ENCODE measurements at regions not wholly inside any gene's neighbourhood (a gene's known extent, or its start where the extent isn't known, plus 50 kb on each side); places are given as distances from the start of the nearest gene placed in this dataset.

GRCh38 chr2:234422273-234422732 lies 74.6 kb downstream of the ARL4C start:
- Mint-ChIP-seq H3K27ac (no peak overlapping the region), H3K4me3 (no peak overlapping the region), H3K4me1 (peaks cover 45 to 60% of the 10 kb centered on the region in 2 donors), H3K9me3 (peaks cover 8% of the 10 kb centered on the region in 2 donors), H3K27me3 (no peaks in the 10 kb centered on the region), H3K36me3 (peaks cover 6 to 9% of the 10 kb centered on the region in 2 donors)
- ATAC-seq (replicated peaks) (no peak), DNase-seq (no peak)

DNA sequence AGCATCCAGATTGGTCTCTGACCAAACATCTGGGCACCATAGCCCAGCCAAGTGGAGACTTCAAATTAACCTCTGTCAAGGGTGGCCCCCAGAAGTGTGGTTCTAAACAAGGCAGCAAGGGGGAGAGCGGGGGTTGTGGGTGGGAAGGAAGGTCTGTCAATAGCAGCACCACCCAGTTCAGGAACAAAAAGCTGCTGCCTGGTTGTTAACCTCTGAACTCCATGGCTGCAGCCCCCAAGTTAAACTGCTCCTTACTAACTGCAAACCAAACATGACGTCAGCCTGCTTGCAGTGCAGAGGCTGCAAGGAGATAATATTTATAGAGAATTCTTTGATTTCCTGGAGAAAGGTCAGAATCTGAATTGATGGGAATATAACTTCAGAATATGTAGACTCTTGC lies 76.5 kb downstream of the ARL4C start:
- H3K4me1 Mint-ChIP-seq: peaks cover 31 to 45% of the 10 kb centered on the region in 2 donors
- H3K9me3 Mint-ChIP-seq: peaks cover 8% of the 10 kb centered on the region in 2 donors
- peaks cover 6% of the 10 kb centered on the region in 2 donors for H3K36me3 Mint-ChIP-seq
- H3K27me3 Mint-ChIP-seq: no peaks in the 10 kb centered on the region
- ATAC-seq (replicated peaks) (no peak), DNase-seq (no peak)
- H3K4me3 Mint-ChIP-seq: no peak overlapping the region
- no peak overlapping the region for H3K27ac Mint-ChIP-seq

- DNase-seq (no peak), ATAC-seq (replicated peaks) (no peak)
- Mint-ChIP-seq H3K27me3 (no peaks in the 10 kb centered on the region), H3K4me1 (peaks cover 31 to 45% of the 10 kb centered on the region in 2 donors), H3K36me3 (peaks cover 6 to 10% of the 10 kb centered on the region in 2 donors), H3K9me3 (peaks cover 7 to 12% of the 10 kb centered on the region in 2 donors), H3K27ac (no peak overlapping the region), H3K4me3 (no peak overlapping the region)
Observed at GRCh38 chr2:234419726-234420125, 77.2 kb downstream of the ARL4C start.

DNA sequence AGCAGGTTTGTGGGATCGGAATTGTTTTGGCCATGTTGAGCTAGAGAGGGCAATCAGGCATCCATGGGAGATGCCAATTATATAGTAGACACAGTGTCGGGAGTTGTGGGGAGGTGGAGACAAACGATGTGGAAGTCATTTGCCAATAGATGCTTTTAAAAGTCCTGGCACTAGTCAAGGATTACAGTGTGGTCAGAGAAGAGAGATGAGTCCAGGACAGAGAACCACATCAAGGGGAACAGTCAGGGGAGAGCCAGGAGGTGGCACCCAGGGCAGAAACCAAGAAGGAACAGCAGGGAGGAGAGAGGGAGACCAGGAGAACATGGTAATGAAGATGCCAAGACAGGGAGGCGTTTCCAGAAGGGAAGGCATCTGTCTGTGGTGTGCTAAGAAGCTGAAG lies 81.2 kb downstream of the ARL4C start:
- no peak for DNase-seq
- H3K4me1 Mint-ChIP-seq: peaks cover 25 to 38% of the 10 kb centered on the region in 2 donors
- no peaks in the 10 kb centered on the region for H3K27me3 Mint-ChIP-seq
- H3K27ac Mint-ChIP-seq: peak overlapping the region; percentile 86
- no peak for ATAC-seq (replicated peaks)
- H3K9me3 Mint-ChIP-seq: peaks cover 7 to 12% of the 10 kb centered on the region in 2 donors
- H3K36me3 Mint-ChIP-seq: peaks cover 6 to 10% of the 10 kb centered on the region in 2 donors
- no peak overlapping the region for H3K4me3 Mint-ChIP-seq

DNA sequence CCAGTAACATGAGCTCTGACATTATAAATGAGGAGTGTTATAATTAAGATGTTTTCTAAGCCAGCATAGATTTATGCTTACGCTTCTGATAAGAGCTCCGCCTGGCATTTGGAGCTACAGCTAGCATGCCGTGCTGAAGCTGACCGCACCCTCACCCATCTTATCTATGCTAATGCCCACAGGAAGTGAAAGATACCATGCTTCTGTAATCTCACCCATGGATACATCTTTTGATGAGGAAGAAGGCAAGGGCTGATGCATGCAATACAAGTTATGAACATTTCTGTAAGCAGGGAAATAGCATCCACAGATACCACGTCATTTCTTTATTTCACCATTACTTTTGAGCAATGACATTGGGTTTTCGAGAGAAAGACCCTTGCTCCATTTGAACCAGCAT lies 82.3 kb downstream of the ARL4C start:
- peaks cover 7 to 12% of the 10 kb centered on the region in 2 donors for H3K9me3 Mint-ChIP-seq
- peak; percentile 92 to 93 for ATAC-seq (replicated peaks)
- H3K4me3 Mint-ChIP-seq: no peak overlapping the region
- peak overlapping the region; percentile 86 for H3K27ac Mint-ChIP-seq
- peaks cover 0 to 3% of the 10 kb centered on the region in 2 donors for H3K27me3 Mint-ChIP-seq
- peaks cover 26 to 39% of the 10 kb centered on the region in 2 donors for H3K4me1 Mint-ChIP-seq
- peaks cover 6 to 10% of the 10 kb centered on the region in 2 donors for H3K36me3 Mint-ChIP-seq
- peak; percentile 44 for DNase-seq

- H3K27me3 Mint-ChIP-seq: peaks cover 0 to 3% of the 10 kb centered on the region in 2 donors
- peaks cover 26 to 39% of the 10 kb centered on the region in 2 donors for H3K4me1 Mint-ChIP-seq
- peaks cover 0 to 4% of the 10 kb centered on the region in 2 donors for H3K36me3 Mint-ChIP-seq
- no peak overlapping the region for H3K4me3 Mint-ChIP-seq
- DNase-seq (no peak), ATAC-seq (replicated peaks) (no peak)
- H3K9me3 Mint-ChIP-seq: peaks cover 2 to 4% of the 10 kb centered on the region in 2 donors
- peak overlapping the region; percentile 49 for H3K27ac Mint-ChIP-seq
Observed at GRCh38 chr2:234412726-234413125, 84.2 kb downstream of the ARL4C start.

DNA sequence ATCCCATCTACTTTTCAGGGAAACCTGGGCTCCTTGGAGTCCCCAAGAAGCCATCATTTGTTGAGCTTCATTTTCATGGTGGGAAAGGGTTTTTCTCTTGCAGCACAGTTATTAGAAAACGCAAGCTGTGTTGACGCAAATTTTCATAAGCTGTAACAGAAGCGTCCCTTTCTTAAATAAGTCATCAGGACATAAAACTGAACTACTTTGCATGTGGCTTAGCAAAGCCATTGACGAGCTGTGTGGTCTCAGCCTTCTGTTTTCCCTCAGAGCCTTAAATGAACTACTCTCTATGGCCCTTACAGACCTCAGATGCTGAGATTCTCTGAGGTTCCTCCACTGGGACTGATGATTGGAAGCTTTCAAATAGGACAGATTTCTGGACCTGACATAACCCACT lies 85.1 kb downstream of the ARL4C start:
- Mint-ChIP-seq H3K4me3 (peak overlapping the region in 1 of 2 donors; percentile 36), H3K27me3 (peaks cover 0 to 3% of the 10 kb centered on the region in 2 donors), H3K27ac (peak overlapping the region; percentile 49), H3K9me3 (peaks cover 2 to 4% of the 10 kb centered on the region in 2 donors), H3K36me3 (peaks cover 0 to 4% of the 10 kb centered on the region in 2 donors), H3K4me1 (peaks cover 26 to 39% of the 10 kb centered on the region in 2 donors)
- DNase-seq (no peak), ATAC-seq (replicated peaks) (peak; percentile 71 to 77)

DNA sequence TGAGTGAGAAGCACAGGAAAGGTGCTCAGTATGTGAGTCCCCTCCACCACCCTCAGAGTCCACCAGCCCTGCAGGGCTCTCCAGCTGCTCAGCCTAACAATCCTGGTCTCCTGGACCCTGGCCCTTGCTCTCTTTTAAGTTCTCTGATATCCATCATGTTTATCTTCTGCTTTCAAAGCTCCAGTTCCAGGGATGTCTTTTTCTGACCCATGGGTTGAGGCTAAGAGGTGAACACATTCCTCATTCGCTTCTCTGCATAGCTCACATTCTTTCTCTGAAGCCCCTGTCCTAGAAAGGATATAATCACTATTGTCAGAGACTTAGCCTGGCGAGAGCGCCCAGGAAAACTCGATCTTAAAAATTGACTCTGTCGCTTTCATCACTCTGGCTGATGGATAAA lies 86.4 kb downstream of the ARL4C start:
- peaks cover 0 to 3% of the 10 kb centered on the region in 2 donors for H3K27me3 Mint-ChIP-seq
- DNase-seq (no peak), ATAC-seq (replicated peaks) (no peak)
- no peak overlapping the region for H3K4me3 Mint-ChIP-seq
- no peak overlapping the region for H3K27ac Mint-ChIP-seq
- H3K36me3 Mint-ChIP-seq: peaks cover 0 to 4% of the 10 kb centered on the region in 2 donors
- peaks cover 2 to 4% of the 10 kb centered on the region in 2 donors for H3K9me3 Mint-ChIP-seq
- H3K4me1 Mint-ChIP-seq: peaks cover 25 to 44% of the 10 kb centered on the region in 2 donors

GRCh38 chr2:234409590-234409989 lies 87.3 kb downstream of the ARL4C start:
- Mint-ChIP-seq H3K4me3 (no peak overlapping the region), H3K27ac (no peak overlapping the region), H3K27me3 (peaks cover 0 to 3% of the 10 kb centered on the region in 2 donors), H3K36me3 (no peaks in the 10 kb centered on the region), H3K9me3 (no peaks in the 10 kb centered on the region), H3K4me1 (peaks cover 23 to 44% of the 10 kb centered on the region in 2 donors)
- ATAC-seq (replicated peaks) (no peak), DNase-seq (no peak)

- DNase-seq (no peak), ATAC-seq (replicated peaks) (no peak)
- no peaks in the 10 kb centered on the region for H3K36me3 Mint-ChIP-seq
- no peaks in the 10 kb centered on the region for H3K9me3 Mint-ChIP-seq
- H3K4me1 Mint-ChIP-seq: peaks cover 17 to 30% of the 10 kb centered on the region in 2 donors
- no peak overlapping the region for H3K4me3 Mint-ChIP-seq
- H3K27me3 Mint-ChIP-seq: peaks cover 0 to 3% of the 10 kb centered on the region in 2 donors
- H3K27ac Mint-ChIP-seq: no peak overlapping the region
Observed at GRCh38 chr2:234406085-234406484, 90.8 kb downstream of the ARL4C start.

- Mint-ChIP-seq H3K4me3 (no peak overlapping the region), H3K27ac (no peak overlapping the region), H3K36me3 (no peaks in the 10 kb centered on the region), H3K4me1 (peaks cover 16 to 24% of the 10 kb centered on the region in 2 donors), H3K9me3 (peaks cover 0 to 1% of the 10 kb centered on the region in 2 donors), H3K27me3 (peaks cover 0 to 3% of the 10 kb centered on the region in 2 donors)
- ATAC-seq (replicated peaks) (peak; percentile 74 to 82), DNase-seq (no peak)
Observed at GRCh38 chr2:234405462-234405861, 91.4 kb downstream of the ARL4C start.

DNA sequence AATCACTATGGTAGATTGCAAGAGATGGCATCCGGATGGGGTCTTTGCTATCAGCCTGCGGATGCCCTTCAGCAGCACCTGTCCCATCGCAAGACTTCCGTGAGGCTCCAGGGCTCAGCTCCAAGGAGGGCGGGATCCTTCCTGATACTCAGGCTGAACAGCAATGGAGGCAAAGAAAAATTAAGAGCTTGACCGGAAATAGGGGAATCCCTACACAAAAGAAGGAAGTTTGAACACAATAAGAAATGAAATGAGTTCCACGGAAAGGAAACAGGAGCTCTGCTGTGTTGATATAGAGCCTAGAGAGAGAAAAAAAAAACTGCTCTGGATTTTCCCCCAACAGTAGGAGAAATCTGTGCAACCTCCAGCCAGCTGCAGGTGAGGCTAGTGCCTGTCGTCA lies 91.9 kb downstream of the ARL4C start:
- Mint-ChIP-seq H3K27me3 (no peaks in the 10 kb centered on the region), H3K36me3 (no peaks in the 10 kb centered on the region), H3K4me1 (peaks cover 14 to 21% of the 10 kb centered on the region in 2 donors), H3K9me3 (peaks cover 0 to 1% of the 10 kb centered on the region in 2 donors), H3K4me3 (no peak overlapping the region), H3K27ac (peak overlapping the region; percentile 76)
- DNase-seq: no peak
- ATAC-seq (replicated peaks): peak; percentile 44 to 71

- Mint-ChIP-seq H3K4me3 (no peak overlapping the region), H3K27me3 (peaks cover under 1 to 4% of the 10 kb centered on the region in 2 donors), H3K27ac (no peak overlapping the region), H3K4me1 (peaks cover 20 to 29% of the 10 kb centered on the region in 2 donors), H3K9me3 (peaks cover 0 to 1% of the 10 kb centered on the region in 2 donors), H3K36me3 (no peaks in the 10 kb centered on the region)
- ATAC-seq (replicated peaks): no peak
- DNase-seq: no peak
Observed at GRCh38 chr2:234403751-234404150, 93.1 kb downstream of the ARL4C start.

DNA sequence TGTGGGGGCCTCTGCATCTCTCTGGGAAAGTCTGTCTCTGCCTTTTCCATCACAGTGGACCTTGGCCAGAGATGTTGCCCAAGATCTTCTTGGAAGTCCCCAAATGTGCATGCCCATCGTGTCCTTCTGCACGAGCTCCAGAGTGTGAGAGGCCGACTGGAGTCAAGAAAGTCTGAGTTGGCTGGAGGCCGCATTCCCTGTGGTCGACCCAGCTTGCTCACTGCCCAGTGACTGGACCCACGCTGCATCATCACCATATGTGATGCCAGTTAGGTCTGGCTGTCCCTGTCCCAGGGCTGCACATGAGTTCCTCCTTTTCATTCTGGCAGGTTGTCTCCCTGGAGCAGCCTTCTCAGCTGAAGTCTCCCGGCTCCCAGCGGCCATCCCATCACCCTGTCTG lies 93.8 kb downstream of the ARL4C start:
- Mint-ChIP-seq H3K4me3 (no peak overlapping the region), H3K9me3 (peaks cover 0 to 1% of the 10 kb centered on the region in 2 donors), H3K27ac (peak overlapping the region; percentile 62), H3K36me3 (no peaks in the 10 kb centered on the region), H3K27me3 (peaks cover 4 to 6% of the 10 kb centered on the region in 2 donors), H3K4me1 (peaks cover 23 to 35% of the 10 kb centered on the region in 2 donors)
- ATAC-seq (replicated peaks) (no peak), DNase-seq (no peak)

- H3K27me3 Mint-ChIP-seq: peaks cover 8 to 15% of the 10 kb centered on the region in 2 donors
- peaks cover 0 to 1% of the 10 kb centered on the region in 2 donors for H3K9me3 Mint-ChIP-seq
- no peak for ATAC-seq (replicated peaks)
Observed at GRCh38 chr2:234401426-234401825, 95.5 kb downstream of the ARL4C start.

More at GRCh38 chr2:234401426-234401825, 95.5 kb downstream of the ARL4C start:
- Mint-ChIP-seq H3K4me1 (peaks cover 24 to 41% of the 10 kb centered on the region in 2 donors), H3K4me3 (no peak overlapping the region), H3K36me3 (no peaks in the 10 kb centered on the region), H3K27ac (no peak overlapping the region)
- DNase-seq: no peak
